ENCODE measurements at regions not wholly inside any gene's neighbourhood (a gene's known extent, or its start where the extent isn't known, plus 50 kb on each side); places are given as distances from the start of the nearest gene placed in this dataset.

- TF ChIP-seq YY1 (IDR thresholded peaks at IDR 0.05) (no peak), CTCF (IDR thresholded peaks at IDR 0.05; ENCODE audit: low read depth, low read length, missing input control) (no peak)
These were observed 1763.7 kb downstream of the SLITRK1 start for GRCh38 chr13:82118589-82118988.
